ENCODE measurements at regions not wholly inside any gene's neighbourhood (a gene's known extent, or its start where the extent isn't known, plus 50 kb on each side); places are given as distances from the start of the nearest gene placed in this dataset.

DNA sequence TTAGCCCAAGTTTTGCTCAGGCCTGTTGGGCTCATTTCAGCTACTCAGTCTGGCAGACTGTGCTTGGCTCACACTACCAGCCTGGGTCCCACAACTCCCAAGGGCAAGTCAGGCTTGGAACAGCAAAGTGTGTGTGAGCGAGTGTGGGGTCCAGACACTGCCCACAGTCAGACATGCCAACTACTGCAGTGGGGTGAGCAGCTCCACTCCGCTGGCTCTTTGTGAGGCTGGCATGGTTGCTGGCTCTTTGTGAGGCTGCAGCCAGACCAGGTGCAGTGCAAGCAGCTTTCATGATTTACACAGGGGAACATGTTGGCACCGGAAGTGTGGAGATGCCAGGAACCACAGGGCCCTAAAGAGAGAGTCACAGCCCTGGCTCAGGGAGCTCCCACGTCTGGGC lies 606.7 kb upstream of the FAM174A start:
- no peak for TF ChIP-seq EZH2phosphoT487 (IDR thresholded peaks at IDR 0.05; ENCODE audit: low read length)
- TF ChIP-seq, protein P1, sequence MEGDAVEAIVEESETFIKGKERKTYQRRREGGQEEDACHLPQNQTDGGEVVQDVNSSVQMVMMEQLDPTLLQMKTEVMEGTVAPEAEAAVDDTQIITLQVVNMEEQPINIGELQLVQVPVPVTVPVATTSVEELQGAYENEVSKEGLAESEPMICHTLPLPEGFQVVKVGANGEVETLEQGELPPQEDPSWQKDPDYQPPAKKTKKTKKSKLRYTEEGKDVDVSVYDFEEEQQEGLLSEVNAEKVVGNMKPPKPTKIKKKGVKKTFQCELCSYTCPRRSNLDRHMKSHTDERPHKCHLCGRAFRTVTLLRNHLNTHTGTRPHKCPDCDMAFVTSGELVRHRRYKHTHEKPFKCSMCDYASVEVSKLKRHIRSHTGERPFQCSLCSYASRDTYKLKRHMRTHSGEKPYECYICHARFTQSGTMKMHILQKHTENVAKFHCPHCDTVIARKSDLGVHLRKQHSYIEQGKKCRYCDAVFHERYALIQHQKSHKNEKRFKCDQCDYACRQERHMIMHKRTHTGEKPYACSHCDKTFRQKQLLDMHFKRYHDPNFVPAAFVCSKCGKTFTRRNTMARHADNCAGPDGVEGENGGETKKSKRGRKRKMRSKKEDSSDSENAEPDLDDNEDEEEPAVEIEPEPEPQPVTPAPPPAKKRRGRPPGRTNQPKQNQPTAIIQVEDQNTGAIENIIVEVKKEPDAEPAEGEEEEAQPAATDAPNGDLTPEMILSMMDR (IDR thresholded peaks at IDR 0.05; ENCODE audit: low read length) = no peak

All from MM.1S (cell line).